Type B pancreatic cell (in vitro differentiated cells): ENCODE measurements at regions not wholly inside any gene's neighbourhood (a gene's known extent, or its start where the extent isn't known, plus 50 kb on each side); places are given as distances from the start of the nearest gene placed in this dataset.

Experiments
- DNase-seq: peaks from one replicate; pipeline ENCODE4 v3.0.0; 2021; ENCODE audit warnings: mixed read lengths; ENCODE audit not compliant: unreplicated experiment; ENCODE audit errors: extremely low spot score
- H3K27ac Mint-ChIP-seq: 2 replicates; pipeline ENCODE4 v1.8.0; 2021; ENCODE audit warnings: mild to moderate bottlenecking, mixed read lengths
- H3K27me3 Mint-ChIP-seq: 2 replicates; pipeline ENCODE4 v1.8.0; 2021; ENCODE audit warnings: mixed read lengths
- H3K36me3 Mint-ChIP-seq: 2 replicates; pipeline ENCODE4 v1.8.0; 2021; ENCODE audit warnings: mixed read lengths
- H3K4me1 Mint-ChIP-seq: one replicate; pipeline ENCODE4 v1.8.0; 2021; ENCODE audit warnings: mixed read lengths; ENCODE audit not compliant: unreplicated experiment
- H3K4me3 Mint-ChIP-seq: 2 replicates; pipeline ENCODE4 v1.8.0; 2021; ENCODE audit warnings: mild to moderate bottlenecking, mixed read lengths
- H3K9me3 Mint-ChIP-seq: 2 replicates; pipeline ENCODE4 v1.8.0; 2021; ENCODE audit warnings: mixed read lengths
- TF ChIP-seq, protein P1 (sequence below): fragments of 200-600 bp; sonication (generic); conservative IDR thresholded peaks from 2 replicates; pipeline ENCODE4 v1.5.0; 2021; ENCODE audit warnings: antibody characterized with exemption, mild to moderate bottlenecking

DNA sequence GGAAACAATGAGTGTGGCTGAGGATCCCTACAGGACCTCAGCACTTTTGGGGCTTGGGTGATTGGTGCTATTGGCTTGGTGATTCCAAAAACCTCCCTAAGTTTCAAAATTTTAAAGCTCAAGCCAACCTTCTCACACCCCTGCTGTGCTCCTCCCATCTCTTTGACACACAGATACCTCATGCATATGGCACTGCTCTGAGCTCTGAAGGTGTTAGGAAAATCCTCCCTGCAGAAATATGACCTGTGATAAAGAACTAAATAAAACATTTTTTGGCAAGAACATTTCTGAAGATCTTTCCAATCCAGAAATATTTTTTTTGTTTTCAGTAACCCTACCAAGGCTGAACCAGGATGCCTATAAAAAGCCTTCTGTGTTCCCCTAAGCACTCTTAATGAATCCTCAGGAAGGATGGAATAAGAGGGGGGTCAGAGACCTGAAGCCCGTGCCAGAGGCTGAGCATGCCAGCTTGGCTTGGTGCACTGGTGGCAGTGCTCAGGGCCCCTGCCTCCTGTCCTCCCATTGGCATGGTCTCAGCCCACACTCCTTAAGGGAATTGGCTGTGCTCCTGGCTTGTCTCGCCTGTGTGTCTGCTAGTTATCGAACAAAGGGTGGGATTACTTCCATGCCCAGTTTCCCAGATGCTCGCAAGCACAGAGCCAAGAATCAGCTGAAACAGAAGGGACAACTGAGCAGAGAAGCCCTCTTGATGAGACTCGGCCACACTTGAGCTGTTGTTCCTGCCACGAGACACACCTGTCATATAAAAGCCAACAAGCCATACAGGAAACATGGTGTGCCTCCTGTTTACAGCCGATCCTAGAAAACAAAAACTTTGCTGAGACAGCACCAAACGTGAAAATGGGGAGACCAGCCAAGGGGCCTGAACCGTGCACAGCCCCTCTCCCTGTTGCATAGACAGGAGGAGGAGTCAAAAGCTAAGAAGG, 132.7 kb upstream of the EEA1 start:
- Mint-ChIP-seq H3K9me3 (peaks cover 7% of the 10 kb centered on the region), H3K4me3 (no peak overlapping the region), H3K27me3 (peaks cover 7% of the 10 kb centered on the region), H3K4me1 (peaks cover 9% of the 10 kb centered on the region), H3K36me3 (no peaks in the 10 kb centered on the region), H3K27ac (no peak overlapping the region)
- TF ChIP-seq, protein P1, sequence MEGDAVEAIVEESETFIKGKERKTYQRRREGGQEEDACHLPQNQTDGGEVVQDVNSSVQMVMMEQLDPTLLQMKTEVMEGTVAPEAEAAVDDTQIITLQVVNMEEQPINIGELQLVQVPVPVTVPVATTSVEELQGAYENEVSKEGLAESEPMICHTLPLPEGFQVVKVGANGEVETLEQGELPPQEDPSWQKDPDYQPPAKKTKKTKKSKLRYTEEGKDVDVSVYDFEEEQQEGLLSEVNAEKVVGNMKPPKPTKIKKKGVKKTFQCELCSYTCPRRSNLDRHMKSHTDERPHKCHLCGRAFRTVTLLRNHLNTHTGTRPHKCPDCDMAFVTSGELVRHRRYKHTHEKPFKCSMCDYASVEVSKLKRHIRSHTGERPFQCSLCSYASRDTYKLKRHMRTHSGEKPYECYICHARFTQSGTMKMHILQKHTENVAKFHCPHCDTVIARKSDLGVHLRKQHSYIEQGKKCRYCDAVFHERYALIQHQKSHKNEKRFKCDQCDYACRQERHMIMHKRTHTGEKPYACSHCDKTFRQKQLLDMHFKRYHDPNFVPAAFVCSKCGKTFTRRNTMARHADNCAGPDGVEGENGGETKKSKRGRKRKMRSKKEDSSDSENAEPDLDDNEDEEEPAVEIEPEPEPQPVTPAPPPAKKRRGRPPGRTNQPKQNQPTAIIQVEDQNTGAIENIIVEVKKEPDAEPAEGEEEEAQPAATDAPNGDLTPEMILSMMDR, result no peak
- DNase-seq, result no peak

DNA sequence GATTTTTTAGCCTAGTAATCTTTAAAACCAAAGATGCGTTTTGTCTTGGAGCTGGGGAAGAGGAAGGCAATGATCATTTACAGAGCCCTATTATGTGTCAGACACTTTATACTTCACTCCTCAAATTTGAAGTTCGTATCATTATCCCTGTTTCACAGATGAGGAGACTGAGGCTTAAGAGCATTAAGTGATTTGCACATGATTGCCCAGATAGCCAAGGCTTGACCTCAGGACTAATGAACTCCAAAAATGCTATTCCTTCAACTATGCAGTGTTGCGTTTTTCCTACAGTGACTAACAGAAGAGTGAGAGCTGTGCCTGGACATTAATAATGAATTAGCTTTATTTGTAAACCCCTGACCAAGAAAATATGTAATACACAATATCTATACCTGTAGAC, 136.8 kb upstream of the EEA1 start:
- Mint-ChIP-seq H3K27ac (no peak overlapping the region), H3K9me3 (no peaks in the 10 kb centered on the region), H3K27me3 (no peaks in the 10 kb centered on the region), H3K4me1 (peaks cover 5% of the 10 kb centered on the region), H3K36me3 (no peaks in the 10 kb centered on the region), H3K4me3 (no peak overlapping the region)
- no peak for DNase-seq
- TF ChIP-seq, protein P1, result no peak

DNA sequence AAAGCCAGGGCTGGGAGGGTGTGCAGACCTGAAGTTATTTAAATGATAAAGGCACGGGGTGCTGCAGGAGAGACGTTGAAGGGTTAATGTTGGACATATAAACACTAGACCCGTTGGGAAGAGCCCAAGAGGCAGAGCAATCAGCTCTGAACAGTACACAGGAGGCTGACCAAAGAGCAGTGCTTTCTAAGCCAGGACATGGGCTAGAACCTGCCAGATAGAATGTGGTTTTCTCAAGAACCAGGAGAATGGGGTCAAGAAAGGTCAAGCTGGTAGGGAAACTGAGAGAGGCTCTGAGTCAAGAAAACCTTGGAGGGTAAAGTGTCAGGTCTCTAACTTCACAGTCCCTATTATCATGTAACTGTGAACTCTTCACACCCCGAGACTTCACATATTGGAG, 143.2 kb upstream of the EEA1 start:
- TF ChIP-seq, protein P1, result no peak
- Mint-ChIP-seq H3K27ac (no peak overlapping the region), H3K4me3 (no peak overlapping the region), H3K4me1 (no peaks in the 10 kb centered on the region), H3K36me3 (no peaks in the 10 kb centered on the region), H3K27me3 (no peaks in the 10 kb centered on the region), H3K9me3 (peaks cover 3% of the 10 kb centered on the region)
- DNase-seq, result no peak

DNA sequence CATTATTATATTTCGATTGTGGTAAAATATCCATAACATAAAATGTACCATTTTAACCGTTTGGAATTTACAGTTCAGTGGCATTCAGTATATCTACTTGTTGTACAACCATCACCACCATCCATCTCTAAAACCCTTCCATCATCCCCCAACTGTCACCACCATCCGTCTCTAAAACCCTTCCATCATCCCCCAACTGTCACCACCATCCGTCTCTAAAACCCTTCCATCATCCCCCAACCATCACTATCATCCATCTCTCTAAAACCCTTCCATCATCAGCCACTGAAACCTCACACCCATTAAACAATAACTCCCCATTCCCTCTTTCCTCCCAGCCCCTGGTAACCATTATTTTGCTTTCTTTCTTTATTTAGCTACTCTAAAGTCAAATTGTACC, 144.2 kb upstream of the EEA1 start:
- DNase-seq, result no peak
- peaks cover 3% of the 10 kb centered on the region for H3K9me3 Mint-ChIP-seq
- H3K4me3 Mint-ChIP-seq, result no peak overlapping the region
- TF ChIP-seq, protein P1, result no peak
- no peaks in the 10 kb centered on the region for H3K4me1 Mint-ChIP-seq
- no peaks in the 10 kb centered on the region for H3K27me3 Mint-ChIP-seq
- no peak overlapping the region for H3K27ac Mint-ChIP-seq
- H3K36me3 Mint-ChIP-seq, result no peaks in the 10 kb centered on the region

DNA sequence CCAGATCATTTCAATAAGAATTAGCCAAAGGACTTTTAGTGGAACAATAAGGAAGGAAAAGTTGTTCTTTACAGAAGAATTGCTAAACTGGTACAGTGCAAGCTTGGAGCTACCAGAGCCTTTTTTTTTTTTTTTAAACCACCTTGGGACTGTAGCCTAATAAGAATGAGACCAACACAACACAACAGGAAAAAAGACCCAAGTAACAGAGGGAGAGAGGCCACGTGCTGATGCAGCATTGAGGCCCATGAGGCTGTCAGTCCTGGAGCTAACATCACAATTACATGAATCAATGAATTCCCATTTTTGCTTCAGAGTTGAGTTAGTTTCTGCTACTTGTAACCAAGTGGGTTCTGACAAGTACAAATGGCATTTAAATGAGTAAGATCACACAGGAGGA, 149.0 kb upstream of the EEA1 start:
- peaks cover 3% of the 10 kb centered on the region for H3K36me3 Mint-ChIP-seq
- no peaks in the 10 kb centered on the region for H3K27me3 Mint-ChIP-seq
- H3K27ac Mint-ChIP-seq, result no peak overlapping the region
- H3K4me1 Mint-ChIP-seq, result peaks cover 16% of the 10 kb centered on the region
- TF ChIP-seq, protein P1, result no peak
- no peak overlapping the region for H3K4me3 Mint-ChIP-seq
- no peak for DNase-seq
- H3K9me3 Mint-ChIP-seq, result peaks cover 11% of the 10 kb centered on the region
